NCI-H128 (cell line): ENCODE measurements at regions not wholly inside any gene's neighbourhood (a gene's known extent, or its start where the extent isn't known, plus 50 kb on each side); places are given as distances from the start of the nearest gene placed in this dataset.
"Not testable (repeated sequence)": the region's sequence is repeated elsewhere in the genome, so short reads cannot be mapped to it uniquely, and the experiment has no call there.

ENCODE experiments used
- DNase-seq: peaks from one replicate; lab custom pipeline; 2025; ENCODE audit not compliant: unreplicated experiment; lab: John Stamatoyannopoulos, UW

DNA sequence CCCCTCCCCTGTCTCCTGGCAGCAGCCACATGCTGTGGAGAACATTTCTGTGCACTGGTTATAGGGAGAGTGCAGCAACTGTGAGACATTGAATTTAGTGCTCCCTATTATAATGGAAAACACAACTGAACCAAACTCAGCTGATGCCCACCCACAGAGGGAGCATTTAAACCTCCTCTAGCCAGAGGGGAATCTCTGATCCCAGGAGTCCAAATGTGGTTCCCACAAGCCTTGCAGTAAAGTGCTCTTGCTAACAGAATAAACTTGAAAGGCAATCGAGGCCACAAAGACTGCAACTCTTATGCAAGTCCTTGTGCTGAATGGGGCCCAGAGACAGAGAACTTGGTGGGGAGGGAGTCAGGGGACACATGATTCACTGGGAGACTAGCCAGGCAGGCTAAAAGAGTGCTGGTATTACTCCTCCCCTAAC, 638.8 kb upstream of the VRK2 start:
- no peak for DNase-seq

DNA sequence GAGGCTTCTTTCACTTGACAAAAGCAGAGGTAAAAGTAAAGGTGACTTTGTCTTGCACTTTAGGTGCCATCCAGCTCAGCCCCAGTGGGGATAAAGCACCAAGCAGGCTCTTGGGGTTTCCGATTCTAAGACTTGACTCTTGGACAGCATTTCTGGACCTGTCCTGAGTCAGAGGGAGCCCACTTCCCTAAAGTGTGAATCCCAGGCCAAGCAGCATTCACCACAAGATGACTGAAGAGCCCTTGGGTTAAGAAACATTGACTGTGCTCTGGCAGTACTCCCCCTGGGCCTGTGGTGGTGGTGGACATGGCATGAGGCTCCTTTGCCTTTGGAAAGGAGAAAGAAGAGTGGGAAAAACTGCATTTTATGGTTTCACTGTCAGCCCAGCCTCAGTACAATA, 638.0 kb upstream of the VRK2 start:
- no peak for DNase-seq

DNA sequence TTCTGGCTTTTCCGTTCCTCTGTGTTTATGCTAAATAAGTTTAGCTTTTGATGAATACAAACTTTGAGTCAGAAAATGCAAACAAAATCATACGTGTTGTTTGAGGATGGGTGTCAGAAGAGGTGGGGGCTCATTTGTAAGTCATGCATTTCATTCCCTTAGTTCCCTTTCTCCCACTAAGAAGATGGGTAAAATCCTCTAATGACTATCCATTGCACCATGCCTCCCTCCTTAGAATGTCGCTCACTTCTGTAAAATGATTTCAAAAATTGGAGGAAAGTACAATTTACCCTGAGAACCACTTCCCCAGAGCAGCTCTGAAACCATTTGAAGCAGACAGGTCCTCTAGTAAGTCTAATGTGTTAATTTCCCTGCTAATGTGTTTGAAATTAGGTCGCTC, 629.6 kb upstream of the VRK2 start:
- DNase-seq, result no peak

DNA sequence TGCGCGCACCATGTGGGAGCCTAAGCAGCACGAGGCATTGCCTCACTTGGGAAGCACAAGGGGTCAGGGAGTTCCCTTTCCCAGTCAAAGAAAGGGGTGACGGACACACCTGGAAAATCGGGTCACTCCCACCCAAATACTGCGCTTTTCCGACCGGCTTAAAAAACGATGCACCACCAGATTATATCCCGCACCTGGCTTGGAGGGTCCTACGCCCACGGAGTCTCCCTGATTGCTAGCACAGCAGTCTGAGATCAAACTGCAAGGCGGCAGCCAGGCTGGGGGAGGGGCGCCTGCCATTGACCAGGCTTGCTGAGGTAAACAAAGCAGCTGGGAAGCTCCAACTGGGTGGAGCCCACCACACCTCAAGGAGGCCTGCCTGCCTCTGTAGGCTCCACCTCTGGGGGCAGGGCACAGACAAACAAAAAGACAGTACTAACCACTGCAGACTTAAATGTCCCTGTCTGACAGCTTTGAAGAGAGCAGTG, 627.7 kb upstream of the VRK2 start:
- DNase-seq, result not testable (repeated sequence)

DNA sequence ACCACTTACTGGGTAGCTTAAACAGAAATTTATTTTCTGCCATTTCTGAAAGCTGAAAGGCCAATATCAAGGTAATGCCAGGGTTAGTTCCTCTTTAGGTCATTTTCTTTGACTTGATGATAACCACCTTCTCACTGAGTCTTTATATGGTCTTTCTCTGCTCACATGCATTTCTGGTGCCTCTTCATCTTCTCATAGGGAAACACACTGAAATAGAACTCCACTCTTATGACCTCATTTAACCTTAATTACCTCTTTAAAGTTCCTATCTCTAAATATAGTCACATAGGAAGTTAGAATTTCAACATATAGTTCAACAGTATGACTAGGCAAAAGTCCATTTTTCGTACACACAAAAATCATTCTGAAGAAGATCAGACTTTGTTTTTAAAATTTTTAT, 616.8 kb upstream of the VRK2 start:
- DNase-seq, result no peak

DNA sequence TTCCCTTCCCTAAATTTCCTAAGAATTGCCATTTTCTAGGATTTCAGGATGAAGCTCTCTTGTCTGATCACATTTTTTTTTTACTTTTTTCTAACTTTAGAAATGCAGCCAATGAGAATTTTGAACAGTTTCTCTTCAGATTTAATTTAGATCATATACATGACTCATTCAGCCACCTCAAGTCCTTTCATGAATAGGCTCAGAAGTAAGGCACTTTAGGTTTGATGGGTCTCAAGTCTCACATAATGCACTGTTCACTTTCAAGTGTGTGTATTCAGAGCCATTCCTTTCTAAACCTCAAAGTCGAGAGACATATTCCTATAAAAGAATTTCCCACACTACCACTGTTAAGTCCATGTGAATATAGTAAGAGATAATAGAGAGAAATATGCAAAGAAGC, 614.1 kb upstream of the VRK2 start:
- DNase-seq, result no peak

DNA sequence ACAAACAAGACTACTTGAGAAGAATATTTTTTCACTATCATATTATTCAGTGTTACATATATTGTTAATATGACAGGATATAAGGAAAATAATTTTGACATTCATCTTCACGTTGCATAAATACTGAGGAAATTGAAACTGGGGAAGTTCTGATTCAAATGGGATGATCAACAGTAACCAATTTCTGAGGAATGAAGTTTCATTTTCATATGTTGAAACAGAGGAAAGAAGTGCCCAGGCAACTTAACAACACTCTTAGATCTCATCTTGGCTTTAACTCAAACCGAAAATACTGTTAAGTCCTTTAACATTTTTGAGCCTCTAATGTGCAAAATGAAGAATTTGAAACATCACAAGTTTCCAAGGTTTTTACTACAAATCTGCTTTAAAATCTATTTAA, 612.2 kb upstream of the VRK2 start:
- DNase-seq, result no peak

DNA sequence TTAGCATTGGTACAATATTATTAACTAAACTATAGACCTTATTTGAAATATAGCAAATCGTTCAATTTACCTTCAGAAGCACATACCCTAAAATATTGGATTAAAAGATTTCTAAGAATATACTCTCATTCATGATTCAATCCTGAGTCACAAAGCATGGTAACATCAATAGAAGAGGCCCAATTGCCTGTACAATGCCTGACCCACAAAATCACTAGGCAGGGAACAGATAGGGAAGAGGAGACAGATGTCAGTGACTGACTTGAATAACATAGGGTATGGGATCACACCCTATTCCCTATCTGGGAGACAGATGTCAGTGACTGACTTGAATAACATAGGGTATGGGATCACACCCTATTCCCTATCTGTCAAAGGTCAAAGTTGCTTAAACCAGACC, 611.6 kb upstream of the VRK2 start:
- DNase-seq, result no peak

DNA sequence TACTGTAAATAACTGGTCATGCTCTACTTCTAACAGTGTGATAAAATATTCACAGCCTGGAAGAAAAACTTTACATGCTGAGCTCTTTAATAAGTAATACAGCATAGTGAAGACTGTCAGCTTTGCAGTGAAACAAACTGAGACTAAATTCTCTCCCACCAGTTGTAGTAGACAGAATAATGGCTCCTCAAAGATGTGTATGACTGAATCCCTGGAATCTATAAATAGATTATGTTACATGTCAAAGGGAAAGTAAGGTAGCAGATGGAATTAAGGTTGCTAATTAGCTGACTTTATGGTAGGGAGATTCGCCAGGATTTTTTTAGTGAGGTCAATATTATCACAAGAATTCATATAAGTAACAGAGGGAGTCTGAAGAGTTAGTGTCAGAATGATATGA, 609.5 kb upstream of the VRK2 start:
- no peak for DNase-seq

DNA sequence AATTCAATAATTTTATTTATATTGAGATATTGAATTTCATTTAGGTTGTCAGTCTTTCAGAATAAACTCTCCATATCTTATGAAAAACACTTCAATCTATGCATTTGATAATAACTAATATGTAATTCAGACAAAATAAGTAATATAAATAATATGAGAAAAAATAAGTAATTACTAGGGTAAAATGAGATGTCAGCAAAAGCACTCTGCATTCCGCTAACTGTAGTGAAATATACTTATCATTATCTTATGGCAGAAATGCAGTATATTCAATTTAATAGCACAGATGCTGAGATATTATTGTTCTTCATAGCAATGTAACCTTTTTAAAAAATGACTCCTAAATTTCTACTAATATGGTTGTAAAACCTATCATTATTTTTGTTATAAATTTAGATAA, 606.2 kb upstream of the VRK2 start:
- no peak for DNase-seq

DNA sequence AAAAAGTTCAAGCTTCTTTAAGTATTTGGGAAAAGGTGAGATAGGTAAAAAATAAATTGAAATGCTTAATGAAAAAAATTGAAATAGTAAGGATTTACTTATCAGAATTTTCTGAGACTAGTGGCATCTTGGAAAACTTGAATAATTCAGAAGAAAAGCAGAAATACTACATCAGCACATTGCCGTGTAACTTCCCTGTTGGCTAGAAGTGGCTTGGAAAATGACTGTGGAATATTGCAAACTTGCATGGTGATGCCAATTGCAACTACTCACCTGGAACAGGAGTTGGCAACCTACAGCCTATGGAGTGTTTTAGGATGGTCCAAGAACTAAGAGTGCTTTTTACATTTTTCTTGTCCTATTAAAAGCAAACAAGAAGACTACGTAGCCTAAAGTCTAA, 603.5 kb upstream of the VRK2 start:
- no peak for DNase-seq

DNA sequence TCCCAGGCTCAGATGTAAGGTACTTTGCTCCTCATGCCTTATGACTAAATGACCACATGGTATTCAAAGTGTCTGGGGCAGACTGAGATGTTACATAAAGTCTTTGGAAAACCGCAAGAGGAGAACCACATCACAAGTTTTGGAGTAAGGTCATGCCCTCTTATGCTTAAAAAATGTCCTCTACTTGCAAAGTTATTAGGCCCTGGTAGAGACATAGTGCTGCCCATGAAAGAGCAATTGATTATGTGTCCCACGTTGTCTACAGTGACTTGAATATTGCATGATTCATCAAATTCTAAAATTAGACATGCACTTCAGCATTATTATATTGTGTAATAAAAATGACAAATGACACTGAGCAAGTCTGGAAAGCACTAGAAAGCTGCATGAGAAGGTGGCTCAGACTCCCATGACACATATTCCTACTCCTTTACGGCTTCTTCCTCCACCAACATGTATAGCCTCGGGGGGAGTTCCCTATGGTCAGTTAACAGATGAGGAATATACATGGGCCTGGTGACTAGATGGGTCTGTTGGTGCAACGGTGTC, 602.6 kb upstream of the VRK2 start:
- no peak for DNase-seq

DNA sequence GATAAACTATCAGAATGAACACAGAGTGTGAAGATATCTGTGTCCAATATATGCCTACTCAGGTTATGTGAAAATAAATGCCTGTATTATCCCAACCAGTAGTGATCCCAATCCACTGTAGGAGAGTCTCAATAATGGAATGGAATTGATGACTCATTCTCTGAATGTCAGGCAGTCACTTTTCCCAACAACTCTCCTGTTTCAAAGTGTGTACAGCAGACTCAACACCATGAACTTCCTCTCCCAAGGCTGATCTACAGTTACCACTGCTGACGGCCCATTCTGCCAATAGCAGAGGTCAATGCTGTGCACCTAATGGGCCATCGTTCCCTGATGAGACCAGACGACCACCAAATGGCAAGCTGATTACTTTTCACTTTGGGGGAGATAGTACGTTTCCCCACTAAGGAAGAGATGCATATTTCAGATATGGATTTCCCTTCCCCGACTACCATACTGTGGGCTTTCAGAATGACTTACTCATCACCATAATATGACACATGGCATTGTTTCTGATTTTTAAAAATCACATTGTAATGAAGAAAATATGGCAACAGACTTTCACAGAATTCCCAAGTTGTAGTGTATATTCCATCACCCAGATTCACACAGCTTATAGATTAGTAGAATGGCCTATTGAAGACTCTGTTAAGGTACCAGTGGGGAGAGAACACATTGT, 601.7 kb upstream of the VRK2 start:
- DNase-seq, result no peak

DNA sequence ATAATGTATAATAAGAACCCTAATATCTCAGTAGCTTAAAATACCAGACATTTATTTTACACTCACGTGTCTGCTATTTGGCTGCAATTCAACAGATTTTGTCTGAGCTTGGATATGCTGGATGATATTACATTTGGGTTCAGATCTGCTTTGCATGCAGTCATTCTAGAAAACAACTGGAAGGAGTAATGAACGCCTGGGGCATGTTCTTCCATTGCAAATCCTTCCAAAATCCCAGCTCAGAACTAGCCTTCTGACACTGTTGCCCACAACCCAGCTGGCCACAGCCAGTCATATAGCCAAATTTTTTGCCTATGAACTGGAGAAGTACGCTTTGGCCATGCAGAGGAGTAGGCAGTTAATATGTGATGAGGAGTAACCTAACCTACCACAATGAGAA, 597.8 kb upstream of the VRK2 start:
- DNase-seq, result no peak

DNA sequence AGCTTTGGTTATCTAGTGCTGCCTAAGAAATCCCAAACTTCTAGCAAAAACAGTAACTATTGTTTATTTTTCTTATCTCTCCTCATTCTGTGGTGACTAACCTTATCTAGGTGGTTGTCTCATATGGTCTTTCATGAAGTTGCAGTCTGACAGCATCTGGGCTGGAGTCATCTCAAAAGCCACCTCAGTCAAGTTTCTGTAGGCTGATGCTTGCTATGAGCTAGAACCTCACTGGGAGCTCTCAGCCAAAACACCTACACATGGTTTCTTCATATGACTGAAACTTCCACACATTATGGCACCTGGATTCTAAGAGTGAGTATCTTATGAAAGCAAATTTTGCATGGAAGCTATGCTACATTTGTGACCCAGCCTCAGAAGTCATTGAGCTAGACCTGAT, 596.4 kb upstream of the VRK2 start:
- DNase-seq, result no peak

DNA sequence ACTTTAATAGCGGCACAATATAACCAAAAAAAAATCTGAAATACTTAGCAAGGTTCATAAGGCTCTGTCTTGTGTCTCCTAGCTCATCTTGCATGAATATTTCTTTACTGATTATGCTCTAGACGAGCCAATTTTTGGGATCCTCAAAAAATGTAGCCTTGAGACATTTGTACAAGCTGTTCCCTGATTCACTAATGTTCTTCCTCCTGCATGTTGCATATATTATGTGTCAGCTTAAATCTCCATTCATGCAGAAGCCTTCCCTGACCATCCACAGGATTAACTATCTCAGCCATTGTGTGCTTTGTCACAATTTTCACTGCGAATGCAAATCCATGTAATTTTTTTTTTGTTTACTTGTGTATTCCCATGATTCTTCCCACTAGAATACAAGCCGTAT, 594.0 kb upstream of the VRK2 start:
- no peak for DNase-seq

DNA sequence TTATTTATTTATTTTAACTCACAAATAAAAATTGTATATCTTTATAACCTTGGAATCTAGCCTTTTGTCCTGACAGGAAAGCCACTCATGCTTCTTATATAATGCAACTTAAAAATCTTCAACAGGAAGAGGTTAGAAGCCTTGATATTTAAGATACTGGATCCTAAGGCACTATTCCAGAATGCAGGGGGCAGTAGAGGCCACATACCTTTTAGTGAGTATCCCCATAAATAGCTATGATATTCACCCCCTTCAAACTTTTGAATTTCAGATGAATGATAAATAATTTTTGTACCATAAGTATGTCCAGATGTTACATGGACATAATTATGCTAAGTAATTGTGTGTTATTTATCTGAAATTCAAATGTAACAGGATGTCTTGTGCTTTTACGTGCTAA, 592.7 kb upstream of the VRK2 start:
- DNase-seq, result no peak

DNA sequence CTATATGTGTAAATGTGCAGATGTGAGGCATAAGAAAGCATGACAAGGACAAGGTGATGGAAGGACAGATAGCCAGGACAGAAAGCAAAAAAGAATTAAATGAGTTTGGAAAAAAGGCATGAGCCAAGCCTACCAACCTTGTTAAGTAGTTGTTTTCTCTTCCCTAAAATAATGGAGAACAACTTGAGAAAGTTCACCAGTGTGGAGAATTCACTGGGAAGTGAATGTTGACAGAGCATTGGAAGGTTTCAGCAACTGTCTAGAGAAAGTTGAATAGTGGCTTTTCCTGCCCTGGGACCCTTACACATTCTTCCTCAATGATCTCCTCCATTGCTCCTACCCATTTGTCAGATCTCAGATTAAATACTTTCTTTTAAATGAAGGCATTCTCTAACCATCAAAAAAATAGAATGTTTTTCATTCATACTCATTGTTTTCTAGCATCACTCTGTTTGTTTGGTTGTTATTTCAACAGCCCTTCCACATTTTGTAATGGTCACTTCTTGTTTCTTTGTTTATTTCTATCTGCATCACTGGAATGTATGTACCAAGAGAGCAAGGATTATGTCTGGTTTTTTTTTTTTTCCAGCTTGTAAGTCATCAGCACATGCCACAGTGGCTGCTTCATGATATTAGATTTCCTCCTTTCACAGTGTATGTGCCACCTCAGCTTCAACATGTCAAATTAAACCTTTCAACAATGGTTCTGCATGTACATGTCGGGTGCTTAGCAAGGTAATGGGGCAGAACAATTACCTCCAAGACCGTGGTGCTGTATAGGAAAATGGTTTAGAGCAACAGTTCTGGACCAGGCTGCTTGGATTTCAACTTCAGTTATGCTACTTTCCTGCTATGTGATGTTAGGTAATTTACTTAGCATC, 586.0 kb upstream of the VRK2 start:
- peak; percentile 50 for DNase-seq

DNA sequence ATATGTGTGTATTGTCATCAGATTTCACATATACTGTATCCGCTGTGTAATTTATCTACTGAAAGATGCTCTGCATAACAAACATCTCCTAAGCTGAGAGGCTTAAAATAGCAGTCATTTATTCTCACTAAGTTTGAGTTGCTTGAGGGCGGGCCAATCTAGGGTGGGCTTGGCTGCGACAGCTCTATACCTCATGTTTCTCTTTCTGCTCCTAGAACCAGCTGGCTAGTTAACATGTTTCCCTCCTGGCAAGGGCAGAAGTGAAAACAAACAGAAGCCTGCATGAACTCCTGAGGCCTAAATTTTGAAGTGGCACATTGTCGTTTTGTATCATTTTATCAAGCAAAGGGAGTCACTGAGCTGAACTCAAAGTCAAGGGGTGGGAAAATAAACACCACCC, 585.0 kb upstream of the VRK2 start:
- DNase-seq, result no peak

DNA sequence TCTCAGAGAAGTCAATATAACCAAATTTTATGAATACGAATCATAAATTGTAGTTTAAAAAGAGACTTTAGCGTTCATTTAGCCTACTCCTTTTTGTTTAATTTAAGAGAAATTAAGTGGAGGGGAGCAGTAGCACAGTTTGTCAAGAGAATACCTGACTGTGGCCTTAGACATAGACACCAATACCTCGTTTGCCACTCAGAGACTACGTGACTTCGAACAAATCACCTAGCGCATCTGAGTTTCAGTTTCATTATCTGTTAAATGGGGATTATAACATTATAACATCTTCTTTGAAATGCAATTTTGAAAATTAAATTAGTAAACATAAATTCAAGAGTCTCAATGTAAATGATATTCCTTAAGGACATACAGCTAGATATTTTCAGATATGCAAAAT, 581.5 kb upstream of the VRK2 start:
- no peak for DNase-seq

DNA sequence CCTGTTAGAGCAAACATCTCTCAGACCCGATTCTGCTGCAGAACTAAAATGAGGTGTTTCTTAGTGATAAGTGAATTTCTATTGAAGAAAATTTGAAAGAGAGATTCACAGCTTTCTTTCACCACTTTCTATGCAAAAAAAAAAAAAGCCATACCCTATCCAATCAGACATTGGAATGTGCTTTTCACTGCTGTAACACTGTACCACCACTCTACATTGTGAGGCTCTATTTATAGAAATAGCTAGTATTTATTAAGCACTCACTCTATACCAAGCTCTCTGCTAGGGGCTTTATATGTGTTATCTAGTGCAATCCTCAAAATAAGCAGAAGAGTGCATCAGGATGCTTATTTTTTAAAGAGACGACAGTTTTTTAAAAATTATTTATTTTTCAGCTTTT, 580.6 kb upstream of the VRK2 start:
- no peak for DNase-seq

DNA sequence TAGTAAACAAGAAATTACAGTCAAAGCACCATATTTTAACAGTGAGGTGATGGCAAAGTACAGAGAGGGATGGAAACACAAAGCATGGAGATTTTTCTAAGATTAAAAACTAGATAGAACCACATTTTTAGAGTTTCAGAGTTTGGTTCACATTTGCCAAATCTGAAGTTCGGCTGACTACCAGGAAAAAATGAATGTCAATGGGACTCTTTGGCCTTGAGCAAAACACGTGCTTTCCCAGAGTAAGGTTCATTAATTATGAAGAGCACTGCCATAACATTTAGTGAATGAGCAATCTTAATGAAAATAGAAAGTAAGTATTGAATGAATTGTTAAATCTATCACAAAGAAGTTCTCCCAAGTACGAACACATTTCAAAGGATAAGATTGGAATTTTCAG, 571.2 kb upstream of the VRK2 start:
- DNase-seq, result no peak
